ENCODE measurements at regions not wholly inside any gene's neighbourhood (a gene's known extent, or its start where the extent isn't known, plus 50 kb on each side); places are given as distances from the start of the nearest gene placed in this dataset.

DNA sequence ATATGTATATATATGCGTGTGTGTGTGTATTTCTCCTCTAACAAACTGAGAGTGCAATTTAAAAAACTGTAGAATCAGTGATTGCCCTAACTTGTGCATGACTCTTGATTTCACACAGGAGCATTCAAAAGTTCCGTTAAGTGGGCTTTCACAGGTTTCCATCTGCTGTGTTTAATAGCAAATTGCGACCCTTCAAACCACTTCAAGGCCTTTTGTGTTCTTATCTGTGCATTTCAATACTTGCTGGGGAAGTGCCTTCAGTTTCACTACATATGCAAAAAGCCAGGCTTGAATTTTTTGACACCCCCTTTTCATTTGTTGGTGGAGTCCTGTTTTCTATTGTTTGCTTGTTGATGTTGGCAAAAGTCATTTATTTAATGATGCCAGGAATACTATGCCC is 158.0 kb downstream of the TM9SF2 start:
- no peak for DNase-seq

DNA sequence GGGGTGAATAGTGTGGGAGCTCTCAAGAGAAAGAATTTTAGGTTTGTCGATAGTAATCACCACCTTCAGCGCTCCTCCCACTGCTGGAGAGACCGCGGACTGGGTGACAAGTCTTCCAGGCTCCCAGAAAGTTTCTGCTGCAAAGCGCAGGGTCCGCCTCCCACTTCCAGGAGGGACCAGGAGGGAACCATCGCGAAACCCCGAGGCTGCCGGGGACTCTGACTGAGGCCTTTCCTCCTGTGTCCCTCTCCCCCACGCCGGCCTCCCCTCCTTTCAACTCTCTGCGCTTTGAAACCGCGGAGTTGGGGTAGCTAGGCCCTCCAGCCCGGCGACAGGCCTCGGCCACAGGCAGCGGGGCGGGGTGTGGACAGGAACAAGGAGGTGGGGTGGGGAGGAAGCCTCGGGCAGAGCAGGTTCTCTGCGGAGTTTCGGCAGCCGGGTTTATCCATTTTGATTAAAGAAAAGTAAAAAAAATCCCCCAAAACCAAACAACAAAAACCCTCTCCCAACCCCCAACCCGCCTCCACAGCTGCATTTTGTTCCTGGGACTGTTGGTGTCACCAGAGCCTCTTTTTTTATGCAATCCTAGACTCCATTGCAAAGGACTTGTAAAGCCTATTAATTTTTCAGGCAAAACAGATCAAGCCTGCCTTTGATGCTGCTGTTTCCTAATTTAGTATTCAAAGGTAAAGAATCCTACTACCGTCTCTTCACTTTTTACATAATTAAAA is 157.2 kb downstream of the TM9SF2 start:
- DNase-seq: peak; percentile 82

DNA sequence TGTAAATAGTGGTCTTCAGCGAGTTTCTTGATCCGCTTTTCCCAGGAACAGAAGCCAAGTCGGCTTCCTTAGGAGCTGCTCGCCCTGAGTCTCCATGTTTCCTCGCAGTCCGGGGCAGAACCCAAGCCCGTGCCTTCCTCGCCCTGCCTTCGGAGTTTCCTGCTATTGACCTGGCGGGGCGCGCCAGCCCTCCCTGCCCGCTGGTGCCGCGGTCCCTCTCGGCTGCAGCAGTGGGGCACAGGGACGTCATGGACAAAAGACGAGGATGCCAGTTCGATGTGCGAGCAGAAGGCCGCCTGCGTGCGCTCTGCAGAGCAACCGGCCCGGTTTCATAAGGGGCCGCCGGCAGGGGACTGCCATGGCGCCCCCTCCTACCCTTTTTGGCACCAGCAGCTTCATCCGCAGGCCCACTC is 156.6 kb downstream of the TM9SF2 start:
- peak; percentile 65 for DNase-seq

DNA sequence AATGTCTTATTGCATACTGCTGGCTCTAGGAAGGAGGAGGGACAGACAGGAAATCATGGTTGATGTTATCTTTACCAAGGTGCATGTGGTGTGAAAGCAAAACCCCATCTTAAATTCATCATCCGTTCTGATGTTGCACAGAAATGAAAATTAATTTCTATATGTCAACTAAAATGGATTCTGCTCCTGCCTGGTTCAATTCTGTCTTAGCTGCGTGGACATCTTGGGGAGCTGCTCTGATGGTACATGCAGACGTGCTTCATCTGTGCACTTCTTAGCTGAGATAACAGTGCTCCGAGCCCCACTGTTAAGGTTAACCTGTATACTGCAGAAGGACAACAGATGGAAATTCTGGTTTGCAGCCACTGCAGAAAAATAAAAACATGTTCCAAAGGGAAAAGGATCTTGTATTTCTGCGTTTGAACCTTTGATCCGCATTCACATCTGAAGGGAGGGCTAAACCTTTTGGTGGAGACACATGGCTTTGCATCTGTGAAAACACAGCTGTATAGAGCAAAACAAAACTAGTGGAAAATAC is 155.6 kb downstream of the TM9SF2 start:
- DNase-seq: no peak

DNA sequence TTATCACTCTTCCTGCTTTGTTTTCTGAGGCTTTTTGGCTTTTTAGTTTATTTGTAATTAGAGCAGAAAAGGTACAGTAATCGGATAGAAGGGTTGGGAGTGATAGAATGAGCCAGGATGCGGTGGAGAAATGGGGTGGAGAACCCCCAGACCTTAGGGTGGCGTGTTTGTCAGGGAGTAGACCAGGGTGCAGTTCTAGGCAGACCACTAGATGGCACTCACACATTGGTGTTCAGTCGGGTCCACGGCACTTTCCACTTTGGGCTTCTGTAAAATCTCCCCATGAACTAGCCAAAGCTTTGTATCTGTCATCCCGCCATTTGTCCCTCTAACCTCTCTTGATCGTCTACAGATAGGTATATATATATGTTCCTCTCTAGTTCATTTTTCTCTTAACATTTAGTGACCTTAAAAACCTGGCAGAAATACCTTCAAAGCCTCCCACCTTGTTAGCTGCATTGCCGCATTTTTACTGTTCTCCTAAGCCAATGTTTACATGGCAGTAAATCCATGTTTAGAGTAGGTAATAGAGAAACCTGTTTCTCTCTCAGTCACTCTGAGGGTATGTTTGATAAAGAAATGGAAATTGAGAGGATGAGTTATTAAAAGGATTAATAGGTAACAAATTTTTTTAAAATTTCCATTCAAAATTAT is 154.9 kb downstream of the TM9SF2 start:
- peak; percentile 83 for DNase-seq

DNA sequence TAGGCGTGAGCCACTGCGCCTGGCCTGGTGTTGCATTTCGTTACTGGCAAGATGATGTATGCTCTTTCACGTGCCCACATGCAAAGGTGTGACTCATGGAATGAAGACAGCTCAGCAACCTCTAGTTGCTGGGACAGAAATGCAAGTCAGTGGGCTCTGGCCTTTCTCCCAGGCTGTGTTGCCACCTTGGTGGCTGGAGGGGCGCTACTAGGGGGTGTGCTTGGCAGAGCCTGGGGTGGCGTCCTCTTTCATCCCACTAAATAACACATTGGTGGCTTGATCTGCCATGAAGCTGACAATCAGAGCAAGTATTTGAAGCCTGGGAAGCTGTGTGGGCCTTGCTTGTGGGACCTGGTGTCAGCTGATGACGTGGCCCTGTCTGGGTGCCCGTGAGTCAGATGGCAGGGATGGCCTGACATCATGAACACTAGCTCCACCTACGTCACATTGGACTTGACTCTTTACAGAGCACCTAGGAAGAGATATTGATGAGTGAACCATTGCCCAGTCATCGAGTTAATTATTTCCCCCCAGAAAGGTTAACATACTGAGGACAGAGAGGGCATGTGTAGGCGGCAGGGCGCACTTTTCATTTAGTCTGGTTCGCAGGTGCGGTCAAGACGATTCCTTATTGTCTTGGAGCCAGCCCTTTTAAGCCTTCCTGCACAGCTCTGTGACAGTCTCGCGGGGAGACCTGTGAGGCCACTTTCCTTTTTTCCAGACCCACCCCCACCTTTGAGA is 154.2 kb downstream of the TM9SF2 start:
- no peak for DNase-seq

DNA sequence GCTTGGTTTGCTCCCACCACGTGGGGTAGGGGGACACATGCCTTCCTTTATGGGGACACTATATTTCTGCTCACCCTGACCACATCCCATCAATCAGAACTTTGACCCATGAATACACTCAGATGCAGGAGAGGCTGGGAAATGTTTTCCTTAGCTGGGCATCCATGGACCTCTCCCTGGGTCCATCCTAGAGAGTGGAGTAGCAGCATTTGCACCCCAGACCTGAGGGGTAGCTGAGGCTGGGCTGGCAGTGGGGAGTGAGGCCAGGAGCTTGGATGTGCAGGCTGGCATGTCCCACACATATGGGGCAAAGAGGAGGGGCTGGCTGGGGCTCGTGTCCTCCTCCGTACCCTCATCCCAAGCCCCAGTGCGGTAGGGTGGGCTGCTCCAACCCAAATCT is 152.8 kb downstream of the TM9SF2 start:
- DNase-seq: no peak

DNA sequence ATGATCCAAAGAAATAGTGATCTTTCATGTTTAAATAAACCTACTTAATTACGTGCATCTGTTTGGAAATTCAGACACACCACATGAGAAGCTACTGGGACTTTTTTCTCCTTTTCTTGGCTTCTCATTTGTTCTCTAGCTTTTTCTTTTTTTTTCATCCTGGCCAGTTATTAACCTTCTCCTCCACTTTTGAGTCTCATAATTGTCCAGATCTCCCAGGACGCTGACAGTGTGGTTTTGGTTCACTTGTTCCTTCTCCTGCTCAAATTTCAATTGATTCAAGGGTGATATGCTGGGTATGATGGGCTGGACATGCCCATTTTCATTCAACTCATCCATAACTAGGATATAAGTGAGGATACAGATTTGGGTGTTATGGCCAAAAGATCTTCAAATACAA is 152.3 kb downstream of the TM9SF2 start:
- DNase-seq: no peak

DNA sequence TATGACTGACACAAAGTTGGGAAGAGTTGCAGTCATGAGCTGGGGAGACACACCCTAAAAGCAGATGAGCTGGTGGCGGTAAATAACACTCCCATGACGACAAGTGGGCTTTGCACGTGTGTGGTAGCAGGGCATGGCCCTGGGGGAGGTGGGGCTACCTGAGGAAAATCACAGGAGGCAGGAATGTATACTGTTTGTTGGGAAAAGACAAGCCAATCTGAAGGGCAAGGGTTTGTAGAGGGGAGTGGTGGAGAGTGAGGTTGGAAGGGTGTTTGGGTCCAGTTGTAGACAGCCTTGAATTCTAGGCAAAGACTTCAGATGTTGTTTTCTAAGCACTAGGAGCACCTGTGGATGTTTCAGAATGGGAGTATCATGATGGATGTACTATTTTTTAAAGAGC is 151.6 kb downstream of the TM9SF2 start:
- no peak for DNase-seq

DNA sequence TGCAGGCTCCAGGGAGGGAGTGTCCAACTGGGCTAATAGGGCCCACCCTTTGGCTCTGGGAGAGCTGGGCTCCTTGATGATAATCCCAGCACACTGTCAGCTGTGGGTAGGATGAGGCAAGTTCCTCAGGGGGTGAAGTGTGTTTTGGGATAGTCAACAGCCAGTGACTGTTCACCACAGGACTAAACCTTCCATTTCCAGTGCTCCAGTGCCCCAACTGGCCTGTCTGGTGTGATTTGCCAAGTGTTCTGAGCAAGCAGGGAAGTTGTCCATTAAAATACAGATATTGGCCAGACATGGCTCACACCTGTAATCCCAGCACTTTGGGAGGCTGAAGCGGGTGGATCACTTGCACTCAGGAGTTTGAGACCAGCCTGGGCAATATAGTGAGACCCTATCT is 150.9 kb downstream of the TM9SF2 start:
- no peak for DNase-seq

DNA sequence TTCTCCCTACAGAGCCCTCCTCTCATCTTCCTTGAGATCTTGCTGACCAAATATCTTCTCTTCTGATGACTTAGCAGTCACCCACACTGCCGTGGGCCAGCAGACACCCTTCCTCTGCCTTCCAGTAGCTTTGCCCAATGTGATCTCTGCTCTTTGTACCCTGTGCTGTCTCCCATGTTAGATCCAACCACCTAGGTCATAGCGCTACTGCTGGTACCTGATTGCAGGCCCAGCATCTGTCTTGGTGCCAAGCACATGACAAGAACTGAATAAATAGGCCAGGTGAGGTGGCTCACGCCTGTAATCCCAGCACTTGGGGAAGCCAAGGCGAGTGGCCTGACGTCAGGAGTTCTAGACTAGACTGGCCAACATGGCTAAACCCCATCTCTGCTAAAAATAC is 149.7 kb downstream of the TM9SF2 start:
- DNase-seq: no peak

DNA sequence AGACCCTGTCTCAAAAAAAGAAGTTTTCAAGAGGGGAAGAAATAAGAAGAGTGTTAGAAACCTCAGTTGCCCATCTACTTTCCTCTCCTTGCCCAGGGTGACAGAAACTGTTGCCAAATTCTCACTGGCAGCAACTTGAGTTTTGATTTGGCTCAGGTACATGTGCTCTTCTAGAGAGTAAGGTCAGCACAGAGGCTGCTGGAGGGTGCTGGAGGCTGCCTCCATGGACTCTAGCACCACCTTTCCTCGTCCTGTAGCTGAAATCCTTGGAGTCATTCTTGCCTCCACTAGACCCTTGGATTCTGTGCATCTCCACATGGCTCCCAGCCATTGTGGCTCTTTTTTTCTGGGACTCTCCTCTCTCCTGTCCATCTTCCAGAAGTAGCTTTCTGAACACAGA is 149.1 kb downstream of the TM9SF2 start:
- no peak for DNase-seq

DNA sequence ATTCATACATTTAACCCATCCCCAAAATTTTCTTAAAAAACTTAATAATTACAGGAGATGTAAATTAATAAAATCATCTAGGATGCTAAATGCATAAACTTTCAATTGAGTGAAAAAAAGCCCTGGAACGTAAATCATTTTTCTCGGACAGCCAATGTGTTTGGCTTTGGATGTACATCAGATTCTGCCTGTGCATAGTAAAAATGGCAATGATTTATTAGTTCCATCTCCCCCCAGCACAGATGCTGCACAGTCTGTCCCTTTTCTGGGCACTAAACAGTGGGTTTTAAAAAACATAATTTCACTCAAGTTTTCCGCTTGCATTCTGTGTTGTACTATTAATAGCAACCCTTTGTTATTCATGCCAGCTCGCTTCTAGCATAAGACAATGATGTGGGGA is 147.7 kb downstream of the TM9SF2 start:
- no peak for DNase-seq

DNA sequence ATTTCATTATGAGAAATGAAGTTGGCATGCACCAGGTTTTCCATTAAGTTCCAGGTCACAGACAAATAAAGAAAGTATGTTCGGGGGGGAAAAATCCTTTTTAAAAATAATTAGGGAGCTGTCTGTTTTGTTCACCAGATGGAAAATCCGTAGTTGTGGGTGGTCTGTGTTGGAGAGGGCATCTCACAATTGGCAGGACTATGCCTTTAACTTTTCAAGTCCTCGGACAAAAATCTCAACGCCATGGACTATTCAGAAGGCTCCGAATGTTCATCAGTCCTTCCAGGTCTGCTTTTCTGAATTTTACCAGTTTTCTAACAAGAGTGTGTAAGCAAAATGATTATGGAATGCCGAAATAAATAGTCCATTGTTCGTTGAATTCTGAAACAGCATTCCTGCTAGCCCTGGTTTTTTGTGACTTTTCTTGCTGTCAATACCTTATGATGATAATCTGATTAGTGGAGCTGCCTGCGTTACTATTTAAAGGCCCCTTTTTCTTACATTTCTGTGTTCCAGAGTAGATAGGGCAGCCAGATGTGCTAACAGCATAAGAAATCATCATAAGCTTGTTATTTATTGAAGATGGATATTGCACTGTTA is 146.9 kb downstream of the TM9SF2 start:
- no peak for DNase-seq

DNA sequence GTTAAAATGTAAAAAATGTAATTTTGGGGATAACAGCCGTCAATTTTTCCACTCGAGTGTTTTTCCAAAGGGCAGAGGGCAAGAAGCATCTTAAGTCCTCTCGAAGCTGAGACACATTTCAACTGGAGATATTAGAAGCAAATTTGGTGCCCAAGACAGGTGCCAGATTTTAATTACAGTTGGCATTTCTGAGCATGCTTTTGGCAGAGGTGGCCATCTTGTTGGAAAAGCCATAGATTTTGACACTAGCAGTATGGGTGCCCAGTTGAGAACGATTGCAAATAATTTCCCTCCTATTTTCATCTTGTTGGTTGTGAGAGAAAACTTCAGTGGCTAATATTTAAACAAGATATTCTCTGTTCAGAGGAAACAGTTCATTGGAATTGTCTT is 146.3 kb downstream of the TM9SF2 start:
- DNase-seq: no peak

DNA sequence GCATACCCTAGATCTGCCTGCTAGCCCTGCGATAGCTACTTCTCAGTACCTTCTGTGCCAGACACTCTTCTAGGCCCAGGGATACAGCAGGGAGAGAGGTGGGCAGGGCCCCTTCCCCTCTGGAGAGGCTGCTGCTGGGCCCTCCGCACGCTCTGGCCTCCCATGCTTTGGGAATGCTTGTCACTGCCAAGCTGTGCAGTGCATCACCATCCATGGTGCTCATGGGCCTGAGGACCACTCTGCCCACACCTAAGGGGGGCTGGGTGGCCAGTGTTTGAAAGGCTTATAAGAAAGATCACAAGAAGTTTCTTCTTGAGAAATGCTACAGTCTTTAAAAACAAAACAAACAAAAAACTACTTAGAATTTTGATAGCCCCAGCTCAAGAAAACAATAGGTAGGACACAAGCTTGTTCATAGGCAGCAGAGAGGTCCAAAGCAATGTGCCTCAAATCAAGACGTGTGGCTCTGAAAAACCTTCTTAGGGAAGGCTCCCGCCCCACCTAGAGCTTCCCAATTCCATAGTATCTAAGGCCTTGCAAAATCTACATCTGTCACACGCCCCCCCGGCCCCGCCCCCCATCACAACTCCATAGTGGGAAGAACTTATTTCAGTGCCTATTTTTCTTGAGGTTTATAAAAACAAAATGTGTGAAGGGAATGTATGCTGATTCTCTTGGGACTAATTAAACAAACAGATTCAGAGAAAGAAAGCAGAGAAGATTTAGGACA is 145.8 kb downstream of the TM9SF2 start:
- no peak for DNase-seq

DNA sequence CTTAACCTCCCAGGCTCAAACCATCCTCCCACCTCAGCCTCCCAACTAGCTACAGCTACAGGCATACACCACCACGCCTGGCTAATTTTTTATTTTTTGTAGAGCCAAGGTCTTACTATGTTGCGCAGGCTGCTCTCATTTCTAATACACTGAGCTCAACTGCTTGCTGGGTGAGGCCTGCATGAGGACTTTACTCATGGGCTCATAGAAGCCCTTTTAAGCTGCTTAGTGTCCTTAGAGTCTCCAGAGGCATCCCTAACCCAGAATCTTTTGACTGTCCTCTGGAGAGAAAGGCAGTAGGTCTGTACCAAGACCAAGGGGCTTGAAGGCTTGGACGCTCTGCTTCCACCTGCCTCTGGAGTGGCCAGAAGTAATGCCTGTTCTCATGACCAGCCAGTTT is 141.6 kb downstream of the TM9SF2 start:
- no peak for DNase-seq

DNA sequence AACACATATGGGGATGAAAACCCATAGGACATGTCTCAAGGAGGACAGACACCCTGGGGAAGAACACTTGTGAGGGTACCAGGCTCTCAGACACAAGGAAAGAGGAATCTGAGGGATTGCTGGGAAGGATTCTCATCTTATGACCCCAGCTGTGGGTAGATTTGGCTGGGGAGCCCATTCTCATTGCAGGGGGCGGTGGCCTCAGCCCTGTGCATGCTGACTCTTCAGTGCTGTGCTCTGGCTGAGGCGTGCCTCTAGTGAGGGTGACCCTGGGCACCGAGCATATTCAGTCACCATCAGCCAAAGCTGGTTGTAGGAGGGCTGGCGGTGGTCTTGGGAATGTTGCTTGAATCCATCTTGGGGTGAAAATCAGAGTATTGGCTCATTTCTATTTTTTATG is 140.7 kb downstream of the TM9SF2 start:
- no peak for DNase-seq

DNA sequence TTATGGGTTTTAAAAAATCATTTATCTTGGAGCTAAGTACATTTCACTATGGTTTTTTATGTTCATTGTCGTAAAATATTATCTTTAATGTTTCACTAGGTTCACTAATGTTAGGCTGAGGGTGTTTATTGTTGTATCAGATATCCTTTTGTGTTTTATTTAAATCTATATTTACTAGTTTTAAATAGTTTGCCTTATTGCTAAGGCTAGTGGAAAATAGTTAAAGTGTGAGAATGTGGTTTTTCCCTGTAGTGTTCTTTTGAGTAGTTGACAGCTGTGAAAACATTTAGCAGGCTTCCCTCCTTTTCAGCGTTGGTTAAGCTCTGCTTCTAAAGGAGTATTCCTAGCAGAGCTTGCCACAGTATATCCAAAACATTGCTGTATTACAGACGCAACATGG is 139.0 kb downstream of the TM9SF2 start:
- no peak for DNase-seq

DNA sequence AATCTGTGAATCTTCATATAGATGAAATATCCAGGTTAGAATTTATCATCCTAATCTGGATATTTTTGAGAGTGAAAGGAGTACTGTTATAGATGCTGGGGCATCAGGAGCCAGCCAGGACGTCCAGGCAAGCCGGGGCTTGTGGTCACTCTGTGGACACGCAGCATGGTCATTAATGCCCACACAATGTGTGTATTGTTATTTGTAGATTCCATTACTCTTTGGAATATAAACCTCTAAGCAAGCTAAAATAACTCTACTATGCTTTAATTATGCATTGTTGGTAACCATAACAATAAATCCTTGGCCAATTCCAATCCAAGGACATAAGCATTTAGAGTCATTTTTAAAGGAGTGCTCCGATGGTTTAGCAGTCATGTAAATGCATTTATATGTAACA is 137.9 kb downstream of the TM9SF2 start:
- DNase-seq: no peak

DNA sequence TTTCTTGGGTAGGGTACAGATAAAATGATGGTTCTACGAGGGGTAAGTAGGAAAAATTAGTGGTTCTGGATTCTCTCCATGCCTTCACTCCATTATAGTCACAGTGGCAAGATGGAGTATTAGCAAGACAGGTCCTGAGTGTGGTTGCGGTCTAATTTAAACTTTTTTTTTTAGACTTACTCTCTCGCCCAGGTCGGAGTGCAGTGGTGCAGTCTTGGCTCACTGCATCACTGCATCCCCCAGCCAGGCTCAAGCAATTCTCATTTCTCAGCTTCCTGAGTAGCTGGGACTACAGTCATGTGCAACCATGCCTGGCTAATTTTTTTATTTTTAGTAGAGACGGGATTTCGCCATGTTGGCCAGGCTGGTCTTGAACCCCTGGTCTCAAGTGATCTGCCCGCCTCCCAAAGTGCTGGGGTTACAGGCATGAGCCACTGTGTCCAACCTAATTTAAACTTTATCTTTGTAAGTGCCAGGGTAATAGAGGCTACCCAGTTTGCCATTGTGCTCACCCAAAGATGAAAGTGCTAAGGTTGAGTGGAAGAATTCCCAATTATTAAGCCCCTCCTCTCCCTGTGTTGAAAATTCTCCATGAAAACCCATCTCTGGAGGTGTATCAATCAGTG is 135.6 kb downstream of the TM9SF2 start:
- no peak for DNase-seq

DNA sequence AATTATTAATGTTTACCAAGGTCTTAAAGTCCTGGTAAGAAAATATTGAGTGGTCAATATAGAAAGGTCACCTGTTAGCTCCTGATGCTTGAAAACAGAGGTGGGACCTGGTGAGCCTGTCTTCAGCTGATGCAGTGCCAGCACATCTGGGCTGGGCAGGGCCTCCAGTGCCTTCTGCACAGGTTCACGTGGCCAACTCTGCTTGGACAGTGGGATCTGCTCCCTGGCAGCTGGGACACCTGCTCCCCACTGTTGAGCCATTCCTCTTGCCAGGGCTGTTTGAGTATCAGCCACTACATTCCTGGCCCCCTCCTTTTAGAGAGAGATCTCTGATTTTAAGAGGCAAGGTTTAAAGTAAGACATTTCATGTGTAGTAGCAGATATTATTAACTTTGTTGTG is 135.0 kb downstream of the TM9SF2 start:
- DNase-seq: no peak
